ENCODE measurements at regions not wholly inside any gene's neighbourhood (a gene's known extent, or its start where the extent isn't known, plus 50 kb on each side); places are given as distances from the start of the nearest gene placed in this dataset.

DNA sequence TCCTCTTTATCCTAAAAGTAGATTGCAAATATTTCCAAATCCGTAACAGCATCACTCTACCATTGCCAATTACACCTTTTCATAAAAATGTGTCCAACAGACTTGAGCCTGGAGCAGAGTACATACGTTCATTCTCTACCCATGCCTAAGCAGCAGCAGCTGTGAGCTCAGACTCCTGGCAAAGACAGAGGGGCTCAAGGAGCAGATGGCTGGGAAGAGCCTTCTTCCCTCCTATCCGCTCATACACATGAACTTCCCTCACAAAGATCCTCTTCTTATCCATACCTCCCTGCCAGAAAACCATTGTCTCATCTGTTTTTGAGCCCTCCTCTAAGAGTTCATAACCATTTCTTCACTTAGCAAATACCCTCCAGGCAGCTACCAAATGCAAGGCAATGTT lies 164.3 kb upstream of the ARL4C start:
- TF ChIP-seq, protein P1, sequence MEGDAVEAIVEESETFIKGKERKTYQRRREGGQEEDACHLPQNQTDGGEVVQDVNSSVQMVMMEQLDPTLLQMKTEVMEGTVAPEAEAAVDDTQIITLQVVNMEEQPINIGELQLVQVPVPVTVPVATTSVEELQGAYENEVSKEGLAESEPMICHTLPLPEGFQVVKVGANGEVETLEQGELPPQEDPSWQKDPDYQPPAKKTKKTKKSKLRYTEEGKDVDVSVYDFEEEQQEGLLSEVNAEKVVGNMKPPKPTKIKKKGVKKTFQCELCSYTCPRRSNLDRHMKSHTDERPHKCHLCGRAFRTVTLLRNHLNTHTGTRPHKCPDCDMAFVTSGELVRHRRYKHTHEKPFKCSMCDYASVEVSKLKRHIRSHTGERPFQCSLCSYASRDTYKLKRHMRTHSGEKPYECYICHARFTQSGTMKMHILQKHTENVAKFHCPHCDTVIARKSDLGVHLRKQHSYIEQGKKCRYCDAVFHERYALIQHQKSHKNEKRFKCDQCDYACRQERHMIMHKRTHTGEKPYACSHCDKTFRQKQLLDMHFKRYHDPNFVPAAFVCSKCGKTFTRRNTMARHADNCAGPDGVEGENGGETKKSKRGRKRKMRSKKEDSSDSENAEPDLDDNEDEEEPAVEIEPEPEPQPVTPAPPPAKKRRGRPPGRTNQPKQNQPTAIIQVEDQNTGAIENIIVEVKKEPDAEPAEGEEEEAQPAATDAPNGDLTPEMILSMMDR (IDR thresholded peaks at IDR 0.05) = no peak
- TF ChIP-seq POLR2A (IDR thresholded peaks at IDR 0.05; ENCODE audit: low read depth) (no peak), EP300 (IDR thresholded peaks at IDR 0.05) (no peak), POLR2AphosphoS5 (IDR thresholded peaks at IDR 0.05) (no peak)

Measured in esophagus muscularis mucosa (tissue), 4 donors.